ENCODE measurements at regions not wholly inside any gene's neighbourhood (a gene's known extent, or its start where the extent isn't known, plus 50 kb on each side); places are given as distances from the start of the nearest gene placed in this dataset.

DNA sequence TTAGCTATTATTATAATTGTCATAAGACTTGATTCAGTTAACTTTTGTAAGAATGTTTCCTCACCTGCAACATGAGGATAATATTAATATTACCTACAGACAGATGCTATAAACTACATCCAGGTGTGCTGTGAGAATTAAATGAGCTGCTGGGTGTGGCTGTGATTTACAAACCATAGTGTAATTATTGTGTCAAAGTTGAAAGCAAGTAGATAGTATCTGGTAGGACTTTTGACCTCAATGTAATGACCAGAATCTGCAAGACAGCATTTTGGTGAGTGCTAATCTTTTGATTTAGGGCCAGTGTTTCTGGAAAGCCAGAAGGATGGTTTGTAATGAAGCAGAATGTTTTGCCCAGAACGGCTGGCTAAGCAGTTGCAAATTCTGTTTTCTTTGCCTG is 162.5 kb downstream of the TRMT11 start:
- DNase-seq = no peak

- no peak for DNase-seq
These were observed 166.0 kb downstream of the TRMT11 start for GRCh38 chr6:126152372-126152745.

DNA sequence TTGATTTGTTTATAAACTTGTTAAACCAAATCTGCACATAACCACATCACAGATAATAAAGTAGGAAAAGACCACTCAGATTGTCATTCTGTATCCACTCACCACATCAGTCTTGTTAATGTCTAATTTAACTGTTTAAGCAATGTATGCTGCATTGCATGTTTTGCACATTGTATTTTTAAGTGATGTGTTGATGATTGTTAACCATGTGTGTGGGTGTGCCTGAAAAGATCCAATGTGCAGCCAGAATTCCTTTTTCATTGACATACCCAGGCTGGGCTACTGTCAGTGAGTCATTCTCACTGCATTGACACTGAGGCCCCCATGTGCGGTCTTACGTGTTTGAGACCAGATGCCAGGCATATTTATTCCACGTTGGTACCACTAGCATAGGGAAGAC is 167.3 kb downstream of the TRMT11 start:
- DNase-seq = no peak

GRCh38 chr6:126156973-126157372 is 170.6 kb downstream of the TRMT11 start:
- DNase-seq = no peak

GRCh38 chr6:126167726-126168125 is 172.2 kb upstream of the CENPW start:
- DNase-seq = no peak

- DNase-seq = no peak
These were observed 169.5 kb upstream of the CENPW start for GRCh38 chr6:126170433-126170832.

GRCh38 chr6:126170978-126171382 is 168.9 kb upstream of the CENPW start:
- DNase-seq = no peak

- DNase-seq = no peak
These were observed 167.8 kb upstream of the CENPW start for GRCh38 chr6:126172131-126172530.

DNA sequence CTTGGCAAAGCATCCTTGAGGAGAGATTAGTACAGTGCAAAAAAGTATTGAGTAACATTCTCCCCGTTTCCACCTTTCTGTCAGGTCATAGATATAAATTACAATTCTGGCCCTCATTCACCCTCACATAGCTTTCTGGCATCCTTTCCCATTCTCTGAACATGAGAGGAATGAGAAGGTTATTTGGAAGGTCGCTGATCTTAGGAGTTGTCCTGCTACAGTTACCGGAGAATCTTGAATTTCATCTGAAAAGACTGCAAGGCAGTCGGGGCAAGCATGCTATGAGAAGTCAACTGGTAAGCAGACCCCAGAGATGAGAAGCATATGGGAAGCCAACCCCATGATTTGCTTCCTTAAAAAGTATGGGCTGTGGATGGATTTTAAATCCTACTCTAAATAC is 166.7 kb upstream of the CENPW start:
- DNase-seq = no peak

DNA sequence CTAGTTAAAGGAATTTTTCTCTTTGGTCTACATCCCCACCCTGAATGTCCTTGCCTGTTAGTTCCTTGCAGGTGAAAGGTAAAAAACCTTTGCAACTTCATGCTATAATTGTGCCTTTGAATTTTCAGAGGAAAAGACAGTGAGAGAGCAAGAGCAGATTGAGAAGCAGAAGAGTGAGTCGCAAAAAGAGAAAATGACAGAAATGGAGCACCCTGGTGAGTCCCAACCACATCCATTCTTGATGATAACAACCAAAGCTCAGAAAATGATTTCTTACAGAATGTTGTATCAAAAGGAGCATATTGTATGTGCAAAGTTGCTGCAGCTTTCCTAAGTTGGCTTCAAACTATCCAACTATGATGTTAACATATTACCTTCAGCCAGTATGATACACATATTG is 165.2 kb upstream of the CENPW start:
- no peak for DNase-seq

DNA sequence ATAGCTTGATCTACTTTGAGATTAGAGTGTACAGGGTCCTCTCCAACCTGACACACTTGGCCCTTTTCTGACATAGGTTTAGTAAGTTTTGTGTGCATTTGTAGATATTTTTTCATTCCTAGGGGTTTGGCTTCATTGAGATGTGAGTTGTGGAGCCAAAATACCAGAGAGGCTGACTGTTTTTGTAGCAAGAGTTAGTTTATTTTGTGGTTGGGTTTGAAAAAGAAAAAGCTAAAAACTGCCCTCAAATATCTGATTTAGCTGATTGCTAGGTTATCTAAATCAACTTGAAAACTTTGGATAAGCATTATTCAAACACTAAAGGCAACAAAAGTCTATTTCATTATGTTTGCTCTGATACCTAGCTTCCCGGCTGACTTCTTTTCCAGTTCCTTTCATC is 164.7 kb upstream of the CENPW start:
- DNase-seq = no peak

DNA sequence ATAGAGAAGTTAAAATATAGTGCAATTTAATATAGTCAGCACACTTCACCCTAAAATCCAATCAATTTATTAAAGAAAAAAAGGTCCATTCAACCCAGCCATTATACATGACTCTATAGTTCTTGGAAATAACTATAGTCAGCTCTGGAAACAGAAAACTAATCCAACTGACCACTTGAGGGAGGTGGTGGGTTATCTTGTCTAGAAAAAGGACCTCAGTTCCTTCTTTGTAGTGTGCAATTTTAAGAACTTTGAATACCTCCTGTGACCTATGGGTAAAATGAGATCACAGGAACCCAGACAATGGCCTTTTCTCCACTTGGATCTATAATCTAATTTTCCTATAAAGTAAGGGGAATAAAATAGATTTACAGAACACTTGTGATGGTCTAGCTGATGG is 163.6 kb upstream of the CENPW start:
- peak; percentile 11 for DNase-seq

DNA sequence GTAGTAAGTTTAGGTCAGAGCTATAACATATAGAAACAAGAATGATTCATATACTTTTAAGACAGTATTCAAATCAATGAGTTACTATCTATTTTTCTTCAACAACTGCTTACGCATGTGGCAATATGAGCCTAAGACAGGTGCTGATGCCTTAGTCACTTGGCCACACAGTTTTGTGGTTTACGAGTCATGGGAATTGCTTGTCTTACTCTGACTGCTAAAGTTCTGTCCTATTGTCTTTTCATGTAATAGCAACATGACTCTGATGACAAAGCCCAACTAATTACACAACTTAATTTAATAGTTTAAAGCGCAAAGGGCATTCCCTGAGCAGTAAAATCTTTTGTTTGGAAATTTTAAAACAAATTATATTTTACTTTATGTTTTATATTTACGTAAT is 159.3 kb upstream of the CENPW start:
- no peak for DNase-seq

GRCh38 chr6:126181173-126181741 is 158.7 kb upstream of the CENPW start:
- no peak for DNase-seq

DNA sequence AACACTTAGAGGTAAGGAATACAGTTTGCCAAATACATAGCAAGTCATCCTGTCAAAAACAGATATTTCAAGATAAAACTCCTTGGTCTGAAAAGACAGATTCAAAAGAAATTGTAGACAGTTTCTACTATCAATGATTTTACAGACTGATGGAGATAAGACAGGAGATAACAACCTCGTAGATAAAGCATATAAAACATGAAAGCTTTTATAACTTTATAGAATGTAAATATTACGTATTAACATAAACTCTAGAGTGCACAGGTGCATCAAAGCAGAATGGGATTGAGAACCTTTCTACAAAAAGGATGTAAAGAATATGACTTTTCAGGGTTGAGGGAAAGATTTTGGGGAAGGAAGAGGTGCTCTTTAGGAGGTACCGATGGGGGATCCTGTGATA is 158.0 kb upstream of the CENPW start:
- DNase-seq = no peak

- DNase-seq = no peak
These were observed 157.1 kb upstream of the CENPW start for GRCh38 chr6:126182650-126183311.

GRCh38 chr6:126185774-126186173 is 154.1 kb upstream of the CENPW start:
- no peak for DNase-seq

DNA sequence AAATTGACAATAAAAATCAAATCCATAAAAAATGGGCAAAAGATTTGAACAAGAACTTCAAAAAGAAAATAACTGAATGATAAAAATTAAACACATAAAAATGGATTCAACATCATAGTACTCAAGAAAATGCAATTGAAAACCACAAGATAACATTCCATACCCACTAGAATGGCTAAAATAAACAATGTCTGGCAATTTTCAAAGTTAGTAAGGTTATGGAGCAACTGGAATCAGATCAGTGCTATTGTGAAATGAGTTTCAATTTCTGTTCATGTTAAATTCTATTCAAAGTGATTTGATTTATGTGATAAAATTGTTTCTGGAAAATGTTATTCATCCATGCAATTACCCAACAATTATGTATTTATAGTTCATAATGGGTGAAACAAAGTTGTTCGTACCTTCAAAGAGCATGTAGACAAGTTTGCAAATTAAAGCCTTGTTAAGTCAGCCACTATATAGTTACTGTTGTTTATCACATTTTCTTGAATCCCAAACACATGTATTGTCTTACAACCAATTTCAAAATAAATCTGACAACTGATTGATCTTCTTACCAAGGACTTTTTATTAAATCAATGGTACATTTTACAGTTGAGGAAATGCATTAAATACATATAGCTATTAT is 151.5 kb upstream of the CENPW start:
- DNase-seq = no peak

DNA sequence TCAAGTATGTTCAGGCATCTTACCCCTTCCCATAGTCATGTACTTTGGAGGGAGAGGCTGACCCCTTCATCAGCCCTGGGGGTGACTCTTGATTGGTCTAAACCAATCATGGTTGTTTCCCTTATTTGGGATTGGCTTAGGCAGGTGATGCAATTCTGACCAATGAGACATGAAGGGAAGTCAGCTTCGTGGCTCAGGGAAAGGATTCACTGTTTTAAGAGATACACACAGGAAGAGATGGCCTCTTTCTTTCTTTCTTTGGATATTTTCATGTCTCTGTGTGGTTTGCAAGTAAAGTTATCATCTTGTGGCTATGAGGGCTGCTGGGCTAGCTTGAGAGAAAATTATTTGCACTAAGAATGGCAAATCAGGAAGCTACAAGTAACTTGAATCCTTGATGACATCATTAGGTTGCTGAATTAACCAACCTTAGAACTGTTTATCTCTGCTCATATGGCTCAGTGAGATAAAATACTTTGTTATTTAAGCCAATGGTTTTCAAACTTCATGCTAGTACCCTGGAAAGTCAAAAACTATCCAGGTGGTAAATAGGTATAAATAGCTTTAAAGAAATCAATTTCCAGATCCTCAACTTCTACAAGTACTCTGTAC is 144.2 kb upstream of the CENPW start:
- DNase-seq = no peak

DNA sequence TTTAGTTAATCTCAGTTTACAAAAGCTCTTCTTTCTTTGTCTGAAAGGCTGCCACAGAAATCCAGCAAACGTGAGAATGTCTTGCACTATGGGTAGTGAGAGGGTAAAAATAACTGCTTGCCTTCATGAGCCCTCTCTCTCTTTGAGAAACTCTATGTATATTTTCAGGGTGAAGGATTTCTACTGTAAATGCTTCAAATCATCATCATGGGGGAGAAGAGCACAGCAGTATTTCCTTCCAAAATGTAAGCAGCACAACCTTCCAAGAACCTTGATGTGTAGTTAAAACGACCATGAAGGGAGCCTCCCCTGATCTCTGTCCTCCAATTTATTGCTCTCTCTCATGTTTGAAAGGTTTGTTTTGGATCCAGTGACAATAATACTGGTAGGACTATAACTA is 141.3 kb upstream of the CENPW start:
- no peak for DNase-seq

- DNase-seq = no peak
These were observed 140.4 kb upstream of the CENPW start for GRCh38 chr6:126199466-126199865.

- no peak for DNase-seq
These were observed 137.2 kb upstream of the CENPW start for GRCh38 chr6:126202707-126203106.

DNA sequence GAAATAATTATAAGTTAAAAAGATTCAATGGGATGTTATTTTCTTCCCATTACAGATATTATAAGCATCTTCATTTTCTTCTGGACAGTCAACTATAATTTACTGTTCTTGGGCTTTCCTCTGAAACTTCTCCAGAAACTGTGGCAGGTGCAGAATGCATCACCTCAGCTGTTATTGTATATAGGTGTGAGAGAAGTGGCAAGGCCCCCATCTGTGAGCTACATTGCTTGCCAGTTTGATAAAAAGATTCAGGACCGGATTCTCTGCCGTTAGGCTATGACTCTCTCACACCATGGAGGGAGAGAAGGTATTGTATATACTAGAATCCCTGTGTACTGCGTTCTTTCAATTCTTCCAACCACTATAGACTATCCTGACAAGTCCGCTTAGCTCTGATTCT is 135.8 kb upstream of the CENPW start:
- no peak for DNase-seq

GRCh38 chr6:126204598-126204997 is 135.3 kb upstream of the CENPW start:
- no peak for DNase-seq
